Activated T-cell treated with anti-CD3 and anti-CD28 coated beads for 24 hours (primary cell): ENCODE measurements at regions not wholly inside any gene's neighbourhood (a gene's known extent, or its start where the extent isn't known, plus 50 kb on each side); places are given as distances from the start of the nearest gene placed in this dataset.
A peak's percentile ranks its signal among the peaks of the same experiment; 100 is the strongest.

Experiments used
- DNase-seq: peaks from one replicate; pipeline ENCODE4 v3.0.0-alpha.2; 2020; ENCODE audit warnings: low read depth

- peak; percentile 78 for DNase-seq
Observed at GRCh38 chr1:67561704-67562113, 123.3 kb upstream of the GADD45A start.

GRCh38 chr1:67563684-67564083 lies 121.3 kb upstream of the GADD45A start:
- DNase-seq: no peak

GRCh38 chr1:67564193-67564592 lies 120.8 kb upstream of the GADD45A start:
- no peak for DNase-seq

- no peak for DNase-seq
Observed at GRCh38 chr1:67566803-67567377, 118.1 kb upstream of the GADD45A start.

- no peak for DNase-seq
Observed at GRCh38 chr1:67570486-67571143, 114.4 kb upstream of the GADD45A start.

- no peak for DNase-seq
Observed at GRCh38 chr1:67571406-67571805, 113.6 kb upstream of the GADD45A start.

GRCh38 chr1:67571901-67572593 lies 113.0 kb upstream of the GADD45A start:
- DNase-seq: no peak

- DNase-seq: no peak
Observed at GRCh38 chr1:67572594-67573221, 112.3 kb upstream of the GADD45A start.

- DNase-seq: no peak
Observed at GRCh38 chr1:67573311-67573872, 111.6 kb upstream of the GADD45A start.

- DNase-seq: no peak
Observed at GRCh38 chr1:67574221-67574620, 110.8 kb upstream of the GADD45A start.

GRCh38 chr1:67575861-67576260 lies 109.1 kb upstream of the GADD45A start:
- DNase-seq: no peak

- DNase-seq: no peak
Observed at GRCh38 chr1:67576474-67576873, 108.5 kb upstream of the GADD45A start.

- DNase-seq: no peak
Observed at GRCh38 chr1:67577646-67578045, 107.4 kb upstream of the GADD45A start.

- no peak for DNase-seq
Observed at GRCh38 chr1:67578397-67579020, 106.5 kb upstream of the GADD45A start.

GRCh38 chr1:67579623-67580394 lies 105.2 kb upstream of the GADD45A start:
- no peak for DNase-seq

GRCh38 chr1:67580691-67581403 lies 104.2 kb upstream of the GADD45A start:
- DNase-seq: no peak

GRCh38 chr1:67582625-67583461 lies 102.2 kb upstream of the GADD45A start:
- DNase-seq: no peak

GRCh38 chr1:67583462-67583950 lies 101.5 kb upstream of the GADD45A start:
- DNase-seq: no peak

- no peak for DNase-seq
Observed at GRCh38 chr1:67584938-67585337, 100.1 kb upstream of the GADD45A start.

- no peak for DNase-seq
Observed at GRCh38 chr1:67586596-67586995, 98.4 kb upstream of the GADD45A start.
